Neutrophil (primary cell): ENCODE measurements at regions not wholly inside any gene's neighbourhood (a gene's known extent, or its start where the extent isn't known, plus 50 kb on each side); places are given as distances from the start of the nearest gene placed in this dataset.

Experiments
- H3K27ac ChIP-seq: fragments of 200-600 bp; sonication (generic); 2 replicates; pipeline ENCODE4 v1.5.1; 2016; ENCODE audit warnings: mild to moderate bottlenecking, moderate library complexity
- H3K27me3 ChIP-seq: fragments of 200-600 bp; sonication (generic); 2 replicates; pipeline ENCODE4 v1.6.0; 2016; ENCODE audit warnings: mild to moderate bottlenecking
- H3K36me3 ChIP-seq: fragments of 200-600 bp; sonication (generic); 2 replicates; pipeline ENCODE4 v1.5.1; 2017
- H3K4me1 ChIP-seq, 2 experiments: fragments of 200-600 bp in 1 of 2; sonication (generic) in 1 of 2; 1 replicate in 1 of 2; 2 replicates in 1 of 2; pipeline versions ENCODE4 v1.5.1 to v1.6.1; 2013 to 2016; ENCODE audit warnings: low read depth in 1 of 2, low read length in 1 of 2, mild to moderate bottlenecking in 1 of 2, moderate library complexity in 1 of 2; ENCODE audit not compliant: control insufficient read depth in 1 of 2, insufficient read depth in 1 of 2
- H3K4me3 ChIP-seq, 2 experiments: fragments of 200-600 bp in 1 of 2; sonication (generic) in 1 of 2; 1 replicate in 1 of 2; 2 replicates in 1 of 2; pipeline ENCODE4 v1.5.1; 2013 to 2016; ENCODE audit warnings: low read depth in 1 of 2, low read length in 1 of 2, mild to moderate bottlenecking in 1 of 2, moderate library complexity in 1 of 2
- H3K9me3 ChIP-seq: fragments of 200-600 bp; sonication (generic); 2 replicates; pipeline ENCODE4 v1.5.1; 2016
- TF ChIP-seq, protein P1 (sequence below): fragments of 200-600 bp; sonication (generic); IDR thresholded peaks from 2 replicates; pipeline ENCODE4 v1.5.1; 2016; ENCODE audit warnings: antibody characterized with exemption

DNA sequence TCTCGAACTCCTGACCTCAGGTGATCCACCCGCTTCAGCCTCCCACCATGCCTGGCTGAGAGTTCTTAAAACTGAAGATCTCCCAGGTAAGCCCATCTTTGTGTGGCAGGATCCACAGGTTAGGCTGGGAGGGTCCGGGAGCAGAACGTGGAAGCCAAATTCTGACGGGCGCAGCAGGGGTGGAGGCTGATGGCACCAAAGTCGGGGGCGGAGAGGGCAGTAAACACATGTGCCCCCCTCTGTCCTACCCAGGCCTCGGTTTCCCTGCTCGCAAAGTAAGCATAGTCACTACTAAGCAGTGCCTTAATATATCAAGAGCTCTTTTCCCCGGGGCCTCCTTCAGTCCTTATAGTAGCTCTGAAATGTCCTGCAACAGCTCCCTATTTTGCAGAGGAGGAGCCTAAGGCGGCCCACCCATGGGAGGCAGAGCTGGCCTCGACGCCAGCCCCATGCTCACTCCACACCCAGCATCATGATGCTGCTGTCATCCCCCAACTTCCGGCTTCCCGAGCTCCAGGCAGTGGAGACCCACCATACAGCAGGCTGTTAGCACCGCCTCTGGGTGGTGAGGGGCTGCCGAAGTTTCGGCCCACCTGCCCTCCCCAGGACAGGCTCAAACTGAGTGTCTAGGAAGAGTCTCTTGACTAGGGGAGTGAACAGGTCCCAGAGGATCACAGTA, 230.0 kb downstream of the CTTN start:
- peaks cover 16% of the 10 kb centered on the region for H3K27me3 ChIP-seq
- no peaks in the 10 kb centered on the region for H3K9me3 ChIP-seq
- no peaks in the 10 kb centered on the region for H3K36me3 ChIP-seq
- H3K4me1 ChIP-seq: no peaks in the 10 kb centered on the region
- TF ChIP-seq, protein P1, sequence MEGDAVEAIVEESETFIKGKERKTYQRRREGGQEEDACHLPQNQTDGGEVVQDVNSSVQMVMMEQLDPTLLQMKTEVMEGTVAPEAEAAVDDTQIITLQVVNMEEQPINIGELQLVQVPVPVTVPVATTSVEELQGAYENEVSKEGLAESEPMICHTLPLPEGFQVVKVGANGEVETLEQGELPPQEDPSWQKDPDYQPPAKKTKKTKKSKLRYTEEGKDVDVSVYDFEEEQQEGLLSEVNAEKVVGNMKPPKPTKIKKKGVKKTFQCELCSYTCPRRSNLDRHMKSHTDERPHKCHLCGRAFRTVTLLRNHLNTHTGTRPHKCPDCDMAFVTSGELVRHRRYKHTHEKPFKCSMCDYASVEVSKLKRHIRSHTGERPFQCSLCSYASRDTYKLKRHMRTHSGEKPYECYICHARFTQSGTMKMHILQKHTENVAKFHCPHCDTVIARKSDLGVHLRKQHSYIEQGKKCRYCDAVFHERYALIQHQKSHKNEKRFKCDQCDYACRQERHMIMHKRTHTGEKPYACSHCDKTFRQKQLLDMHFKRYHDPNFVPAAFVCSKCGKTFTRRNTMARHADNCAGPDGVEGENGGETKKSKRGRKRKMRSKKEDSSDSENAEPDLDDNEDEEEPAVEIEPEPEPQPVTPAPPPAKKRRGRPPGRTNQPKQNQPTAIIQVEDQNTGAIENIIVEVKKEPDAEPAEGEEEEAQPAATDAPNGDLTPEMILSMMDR: no peak
- H3K4me3 ChIP-seq: no peak overlapping the region
- no peak overlapping the region for H3K27ac ChIP-seq

DNA sequence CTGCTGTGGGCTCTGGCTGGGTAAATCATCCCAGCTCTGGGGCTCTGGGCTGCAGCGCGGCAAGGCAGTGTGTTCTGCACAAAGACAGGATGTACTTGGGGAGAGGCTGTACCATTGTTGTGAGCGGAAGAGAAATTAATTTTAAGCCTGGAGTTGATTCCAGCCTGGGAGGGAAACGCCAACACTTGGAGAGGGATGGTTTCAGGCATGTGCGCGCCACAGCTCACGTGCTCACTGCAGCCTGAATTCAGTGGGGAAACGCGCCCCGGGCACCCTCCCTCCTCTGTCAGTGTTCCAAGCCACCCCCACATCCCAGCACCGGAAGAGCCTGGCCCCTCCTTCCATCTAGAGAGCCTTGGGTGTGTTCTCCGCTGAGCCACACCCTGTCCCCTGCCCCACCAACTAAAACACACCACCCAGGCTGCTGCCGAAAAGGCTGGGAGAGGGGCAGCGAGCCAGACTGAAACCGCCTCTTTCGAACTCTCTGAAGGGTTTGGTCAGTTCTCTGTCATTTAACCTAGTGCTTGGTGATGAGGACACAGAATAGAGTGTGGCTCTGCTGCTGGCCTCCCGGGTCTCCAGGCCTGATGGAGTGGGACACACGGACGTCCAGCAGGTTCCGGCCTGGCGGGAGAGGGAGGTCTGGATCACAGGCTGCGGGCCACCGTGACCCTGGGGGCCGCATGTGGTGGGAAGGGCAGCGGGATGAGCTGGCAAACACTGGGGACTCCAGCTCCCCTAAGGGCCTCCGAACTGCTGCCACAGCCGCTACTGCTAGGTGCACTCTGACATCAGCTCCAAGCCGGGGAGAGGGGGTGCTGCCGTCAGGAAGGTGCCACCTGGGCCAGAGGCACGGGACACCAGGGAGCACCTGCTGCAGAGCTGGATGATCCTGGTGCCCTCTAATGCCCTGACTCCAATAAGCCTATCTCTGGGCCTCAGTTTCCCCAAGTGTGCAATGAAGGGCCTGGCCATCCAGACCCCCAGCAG, 230.8 kb downstream of the CTTN start:
- Histone ChIP-seq H3K4me1 (no peaks in the 10 kb centered on the region), H3K9me3 (no peaks in the 10 kb centered on the region), H3K27me3 (peaks cover 16% of the 10 kb centered on the region), H3K4me3 (no peak overlapping the region), H3K36me3 (no peaks in the 10 kb centered on the region), H3K27ac (no peak overlapping the region)
- TF ChIP-seq, protein P1: no peak

DNA sequence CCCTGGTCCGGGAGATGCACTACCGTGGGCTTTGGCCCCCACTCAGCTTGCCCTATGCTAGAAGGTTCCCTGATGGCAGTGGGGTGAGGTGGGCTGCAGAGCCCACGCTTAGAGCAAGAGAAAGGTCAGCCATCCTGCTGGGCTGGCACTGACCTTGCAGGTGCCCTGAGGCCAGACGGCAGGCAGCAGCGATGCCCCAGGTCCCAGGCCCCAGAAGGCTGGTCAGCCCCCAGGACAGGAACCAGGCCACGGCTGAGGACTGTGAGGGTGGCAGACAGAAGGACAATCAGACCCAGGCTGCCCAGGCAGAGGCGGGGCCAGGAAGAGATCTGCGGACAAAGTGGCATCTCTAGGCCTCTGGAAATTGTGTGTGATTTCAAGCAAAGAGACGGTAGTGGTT, 231.7 kb downstream of the CTTN start:
- Histone ChIP-seq H3K9me3 (no peaks in the 10 kb centered on the region), H3K27me3 (peaks cover 16% of the 10 kb centered on the region), H3K27ac (no peak overlapping the region), H3K4me1 (no peaks in the 10 kb centered on the region), H3K36me3 (no peaks in the 10 kb centered on the region), H3K4me3 (no peak overlapping the region)
- TF ChIP-seq, protein P1: no peak

DNA sequence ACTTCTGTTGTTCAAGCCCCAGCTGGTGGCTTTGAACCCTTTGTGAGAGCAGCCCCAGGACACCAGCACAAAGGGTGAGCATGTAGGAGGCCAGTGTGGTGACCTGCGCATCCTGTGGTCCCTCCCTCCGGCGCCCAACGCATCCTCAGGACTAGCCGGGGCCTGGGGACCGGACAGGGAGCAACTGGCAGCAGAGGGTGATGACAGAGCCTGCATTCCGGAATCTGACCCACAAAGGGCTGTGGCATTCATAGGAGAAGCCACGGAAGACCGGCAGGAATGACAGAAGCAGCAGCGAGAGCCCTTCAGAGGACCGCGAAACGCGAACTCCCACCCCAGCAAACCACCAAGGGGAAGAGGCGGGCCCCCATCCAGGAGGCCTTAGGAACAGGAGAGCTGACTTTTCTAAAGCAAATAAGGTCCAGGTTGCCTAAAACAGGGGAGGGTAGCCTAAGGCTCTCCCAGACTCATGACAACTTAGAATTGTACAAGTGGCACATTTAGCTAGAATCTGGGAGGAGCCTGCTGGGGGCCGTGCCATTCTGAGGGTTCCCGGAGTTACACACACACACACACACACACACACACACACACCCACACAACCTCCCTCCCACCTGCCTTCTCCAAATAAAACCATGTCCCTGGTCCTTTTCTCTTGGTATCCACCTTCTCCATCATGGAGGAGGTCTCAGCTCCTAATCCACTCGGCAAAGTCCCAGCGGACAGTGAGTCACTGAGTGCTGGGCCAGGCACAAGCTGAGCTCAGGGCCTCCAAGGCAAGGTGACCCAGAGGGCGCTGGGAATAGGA, 232.7 kb downstream of the CTTN start:
- no peak overlapping the region for H3K27ac ChIP-seq
- TF ChIP-seq, protein P1: no peak
- no peaks in the 10 kb centered on the region for H3K4me1 ChIP-seq
- peaks cover 16% of the 10 kb centered on the region for H3K27me3 ChIP-seq
- no peaks in the 10 kb centered on the region for H3K36me3 ChIP-seq
- H3K4me3 ChIP-seq: no peak overlapping the region
- no peaks in the 10 kb centered on the region for H3K9me3 ChIP-seq

DNA sequence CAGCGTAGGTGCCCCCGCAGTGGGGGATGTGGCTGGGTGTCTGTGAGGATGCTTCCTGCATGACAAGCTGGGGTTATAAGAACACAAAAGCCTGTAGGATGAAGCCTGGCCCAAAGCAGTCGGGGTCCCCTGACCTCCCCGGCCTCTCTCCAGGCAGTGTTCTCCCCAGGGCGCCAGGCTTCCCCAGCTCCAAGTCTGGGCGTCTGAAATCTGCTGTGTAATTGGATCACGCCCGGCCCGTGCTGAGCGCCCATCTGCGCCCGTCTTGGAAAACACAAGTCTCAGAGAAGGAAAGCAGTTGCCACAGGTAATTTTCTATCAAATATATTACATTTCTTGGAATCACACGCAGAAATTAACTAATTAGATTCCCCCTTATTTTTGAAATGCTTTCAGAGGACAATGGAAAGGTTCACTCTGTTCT, 233.3 kb downstream of the CTTN start:
- TF ChIP-seq, protein P1: no peak
- no peak overlapping the region for H3K4me3 ChIP-seq
- H3K4me1 ChIP-seq: no peaks in the 10 kb centered on the region
- H3K27me3 ChIP-seq: peaks cover 16% of the 10 kb centered on the region
- H3K27ac ChIP-seq: no peak overlapping the region
- no peaks in the 10 kb centered on the region for H3K9me3 ChIP-seq
- no peaks in the 10 kb centered on the region for H3K36me3 ChIP-seq
